OCI-LY7 (cell line): ENCODE measurements at regions not wholly inside any gene's neighbourhood (a gene's known extent, or its start where the extent isn't known, plus 50 kb on each side); places are given as distances from the start of the nearest gene placed in this dataset.

Source experiments
- BruUV-seq: library from RNA; stranded (reverse); fragments of 400-500 nt; replicated peaks from 2 replicates; lab custom pipeline; 2021; lab: Mats Ljungman, UMichigan
- CTCF ChIA-PET: fragments of 300-600 bp; sonication (Branson Sonifier 250); formaldehyde crosslinking; loops from one replicate; lab custom pipeline; 2022; ENCODE audit warnings: antibody characterized with exemption; ENCODE audit not compliant: unreplicated experiment; lab: Charles Lee
- POLR2A ChIA-PET: fragments of 300-600 bp; sonication (Branson Sonifier 250); formaldehyde crosslinking; loops from one replicate; lab custom pipeline; 2022; ENCODE audit warnings: antibody characterized with exemption; lab: Charles Lee
- DNase-seq: peaks from one replicate; pipeline ENCODE4 v3.0.0-alpha.2; 2015; ENCODE audit warnings: low spot score
- H2AFZ ChIP-seq: fragments of 200-600 bp; sonication (generic), shearing (Covaris generic); 2 replicates; pipeline ENCODE4 v1.6.1; 2014; ENCODE audit warnings: mild to moderate bottlenecking, antibody characterized with exemption, low read length, moderate library complexity
- H3K27ac ChIP-seq: fragments of 200-600 bp; sonication (generic); 2 replicates; pipeline ENCODE4 v1.5.1; 2014; ENCODE audit warnings: mixed run types, low read depth, mild to moderate bottlenecking, moderate library complexity, low read length, inconsistent platforms; ENCODE audit not compliant: poor library complexity, severe bottlenecking
- H3K36me3 ChIP-seq: fragments of 200-600 bp; sonication (generic); 2 replicates; pipeline ENCODE4 v1.6.1; 2014; ENCODE audit warnings: mild to moderate bottlenecking, antibody characterized with exemption, low read length, moderate library complexity, mixed read lengths; ENCODE audit not compliant: insufficient read depth
- H3K4me1 ChIP-seq: fragments of 200-600 bp; sonication (generic); 2 replicates; pipeline ENCODE4 v1.5.1; 2014; ENCODE audit warnings: mild to moderate bottlenecking, low read length; ENCODE audit not compliant: insufficient read depth, poor library complexity, severe bottlenecking
- H3K4me2 ChIP-seq: fragments of 200-600 bp; sonication (generic); 2 replicates; pipeline ENCODE4 v1.6.1; 2014; ENCODE audit warnings: mild to moderate bottlenecking, low read length
- H3K4me3 ChIP-seq: fragments of 200-600 bp; sonication (generic); 2 replicates; pipeline ENCODE4 v1.5.1; 2014; ENCODE audit warnings: mild to moderate bottlenecking, low read depth, low read length; ENCODE audit not compliant: poor library complexity, severe bottlenecking
- H3K79me2 ChIP-seq: fragments of 200-600 bp; sonication (generic); 2 replicates; pipeline ENCODE4 v1.6.1; 2016; ENCODE audit warnings: low read depth, mild to moderate bottlenecking, low read length, moderate library complexity, mixed read lengths; ENCODE audit not compliant: insufficient read depth
- H3K9me2 ChIP-seq: fragments of 200-600 bp; sonication (generic); 2 replicates; pipeline ENCODE4 v1.6.1; 2016; ENCODE audit warnings: mild to moderate bottlenecking, low read length, mixed read lengths; ENCODE audit not compliant: insufficient read depth
- H3K9me3 ChIP-seq: fragments of 200-600 bp; sonication (generic); 2 replicates; pipeline ENCODE4 v1.6.1; 2014; ENCODE audit warnings: mild to moderate bottlenecking, mixed run types, low read length, mixed read lengths
- H4K20me1 ChIP-seq: fragments of 200-600 bp; sonication (generic); 2 replicates; pipeline ENCODE4 v1.6.1; 2014; ENCODE audit warnings: mild to moderate bottlenecking, antibody characterized with exemption, low read length, moderate library complexity, mixed read lengths; ENCODE audit not compliant: insufficient read depth
- EZH2phosphoT487 ChIP-seq: fragments of 200-600 bp; sonication (generic); IDR thresholded peaks from 2 replicates; pipeline ENCODE4 v1.6.1; 2018; ENCODE audit warnings: low read depth, borderline replicate concordance, mild to moderate bottlenecking, mixed run types, antibody characterized with exemption, low read length, moderate library complexity, mixed read lengths
- intact Hi-C: fragments of 100-400 bp; cut with micrococcal nuclease; formaldehyde crosslinking; loops from one replicate; pipeline ENCODE4 v1.10.0; 2022; ENCODE audit not compliant: unreplicated experiment
- TF ChIP-seq, protein P1 (sequence below): fragments of 200-600 bp; sonication (generic); conservative IDR thresholded peaks from 2 replicates; pipeline ENCODE4 v1.5.1; 2014; ENCODE audit warnings: mild to moderate bottlenecking, antibody characterized with exemption, low read length, moderate library complexity, mixed read lengths

DNA sequence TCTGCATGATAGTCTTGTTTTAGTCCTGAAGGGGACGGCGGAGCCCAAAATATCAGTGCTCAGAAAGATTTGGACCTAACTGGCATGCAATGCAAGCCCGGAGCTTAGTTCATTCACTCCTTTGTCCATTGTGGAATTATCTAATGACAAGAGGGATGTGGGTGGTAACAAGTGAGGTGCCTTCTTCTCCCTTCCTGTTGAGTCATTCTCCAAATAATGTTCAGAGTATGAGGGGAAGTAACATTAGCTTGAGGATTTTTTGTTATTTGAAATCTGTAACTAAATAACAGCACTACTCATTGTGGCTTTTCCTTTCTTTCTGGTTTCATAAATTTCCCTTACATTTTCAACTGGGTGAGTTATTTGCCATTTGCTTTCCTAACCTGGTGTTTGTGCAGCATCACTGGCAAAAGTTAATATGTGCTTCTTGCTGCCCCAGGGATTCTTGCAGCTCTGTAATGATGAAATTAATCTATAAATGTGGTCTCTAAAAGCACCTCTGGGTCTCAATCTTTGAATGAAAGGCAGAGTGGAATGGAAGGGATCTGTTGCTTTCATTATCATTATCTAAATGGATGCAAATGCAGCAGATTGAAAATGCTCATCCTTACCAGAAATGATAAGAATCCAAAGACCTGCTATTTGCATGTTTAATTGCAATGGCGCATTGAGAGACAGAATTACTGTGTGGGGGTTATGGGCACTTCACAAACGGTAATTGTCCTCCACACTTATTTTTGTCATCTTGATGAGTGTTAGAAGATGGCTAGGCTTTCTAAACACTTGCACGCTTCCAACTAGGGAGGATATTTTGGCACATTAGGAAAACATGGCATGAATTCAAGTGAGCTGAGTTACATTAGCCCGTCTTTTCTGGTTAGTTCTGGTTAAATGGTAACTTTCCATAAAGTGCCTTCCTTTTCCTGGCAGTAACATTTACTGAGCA is 89.9 kb upstream of the MITF start:
- no peak overlapping the region for H3K4me3 ChIP-seq
- no peak for DNase-seq
- POLR2A ChIA-PET = no interaction called here
- H3K9me3 ChIP-seq = no peaks in the 10 kb centered on the region
- no peaks in the 10 kb centered on the region for H3K79me2 ChIP-seq
- H3K4me2 ChIP-seq = no peak overlapping the region
- no peak for TF ChIP-seq EZH2phosphoT487
- H2AFZ ChIP-seq = no peak overlapping the region
- intact Hi-C loops = no loop called here
- BruUV-seq = no TSS peak
- CTCF ChIA-PET = no interaction called here
- no peaks in the 10 kb centered on the region for H3K4me1 ChIP-seq
- no peak overlapping the region for H3K27ac ChIP-seq
- H3K36me3 ChIP-seq = no peaks in the 10 kb centered on the region
- H3K9me2 ChIP-seq = no peaks in the 10 kb centered on the region
- no peaks in the 10 kb centered on the region for H4K20me1 ChIP-seq

DNA sequence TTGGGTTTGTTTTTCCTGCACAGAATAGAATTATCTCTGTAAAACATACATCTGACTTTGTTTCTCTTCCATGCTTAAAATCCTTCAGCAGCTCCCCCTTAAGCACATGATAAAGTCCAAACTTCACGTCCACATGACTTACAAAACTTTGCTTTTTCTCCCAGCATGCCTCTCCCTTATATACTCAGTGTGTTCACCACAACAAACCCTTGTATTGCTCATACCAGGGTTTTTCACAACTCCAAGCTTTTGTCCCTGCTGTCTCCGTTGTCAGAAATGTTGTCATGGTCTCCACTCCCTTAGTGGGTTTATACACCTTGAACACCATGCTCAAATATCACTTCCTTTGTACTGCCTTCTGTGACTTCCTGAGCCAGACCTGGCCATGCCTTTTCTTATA is 91.1 kb upstream of the MITF start:
- POLR2A ChIA-PET = no interaction called here
- Histone ChIP-seq H2AFZ (no peak overlapping the region), H3K4me3 (no peak overlapping the region), H3K27ac (no peak overlapping the region), H3K9me3 (no peaks in the 10 kb centered on the region), H3K36me3 (no peaks in the 10 kb centered on the region), H3K79me2 (no peaks in the 10 kb centered on the region), H3K4me1 (no peaks in the 10 kb centered on the region), H3K9me2 (no peaks in the 10 kb centered on the region), H4K20me1 (no peaks in the 10 kb centered on the region), H3K4me2 (no peak overlapping the region)
- intact Hi-C loops = no loop called here
- CTCF ChIA-PET = no interaction called here
- DNase-seq = no peak
- TF ChIP-seq EZH2phosphoT487 = no peak
- TF ChIP-seq, protein P1, sequence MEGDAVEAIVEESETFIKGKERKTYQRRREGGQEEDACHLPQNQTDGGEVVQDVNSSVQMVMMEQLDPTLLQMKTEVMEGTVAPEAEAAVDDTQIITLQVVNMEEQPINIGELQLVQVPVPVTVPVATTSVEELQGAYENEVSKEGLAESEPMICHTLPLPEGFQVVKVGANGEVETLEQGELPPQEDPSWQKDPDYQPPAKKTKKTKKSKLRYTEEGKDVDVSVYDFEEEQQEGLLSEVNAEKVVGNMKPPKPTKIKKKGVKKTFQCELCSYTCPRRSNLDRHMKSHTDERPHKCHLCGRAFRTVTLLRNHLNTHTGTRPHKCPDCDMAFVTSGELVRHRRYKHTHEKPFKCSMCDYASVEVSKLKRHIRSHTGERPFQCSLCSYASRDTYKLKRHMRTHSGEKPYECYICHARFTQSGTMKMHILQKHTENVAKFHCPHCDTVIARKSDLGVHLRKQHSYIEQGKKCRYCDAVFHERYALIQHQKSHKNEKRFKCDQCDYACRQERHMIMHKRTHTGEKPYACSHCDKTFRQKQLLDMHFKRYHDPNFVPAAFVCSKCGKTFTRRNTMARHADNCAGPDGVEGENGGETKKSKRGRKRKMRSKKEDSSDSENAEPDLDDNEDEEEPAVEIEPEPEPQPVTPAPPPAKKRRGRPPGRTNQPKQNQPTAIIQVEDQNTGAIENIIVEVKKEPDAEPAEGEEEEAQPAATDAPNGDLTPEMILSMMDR = no peak
- BruUV-seq = no TSS peak

DNA sequence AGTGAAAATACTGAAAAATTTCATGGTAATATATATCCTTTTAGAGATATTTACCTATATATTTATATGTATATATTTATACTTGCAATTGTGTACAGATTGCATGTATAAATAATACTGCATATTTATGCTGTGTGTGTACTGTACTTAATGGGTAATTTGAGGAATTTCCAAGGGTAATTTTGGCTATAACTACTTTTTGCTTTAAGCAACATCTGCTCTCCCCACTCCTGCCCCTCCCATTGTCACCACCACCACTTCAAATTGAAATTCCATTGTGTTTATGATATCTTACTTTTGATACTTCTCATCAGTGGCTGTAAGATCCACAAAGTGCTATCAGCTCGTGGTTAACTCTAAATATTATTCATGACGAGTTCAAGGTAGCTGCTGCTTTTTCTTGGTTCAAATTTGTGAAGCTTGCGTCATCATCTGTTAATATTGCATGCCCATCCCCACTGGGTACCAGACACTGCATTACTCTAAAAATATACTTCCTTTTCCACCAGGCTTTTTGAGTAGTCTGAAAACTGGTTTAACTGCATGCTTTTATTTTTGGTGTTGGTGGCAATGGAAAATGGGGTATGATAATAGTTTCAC is 91.7 kb upstream of the MITF start:
- no peaks in the 10 kb centered on the region for H4K20me1 ChIP-seq
- intact Hi-C loops = no loop called here
- H3K9me2 ChIP-seq = no peaks in the 10 kb centered on the region
- no peaks in the 10 kb centered on the region for H3K4me1 ChIP-seq
- ChIA-PET POLR2A (interaction anchor here (0.8 kb wide), 1 partner anchor 264 kb away, joined by 4 read pairs; no protein-coding TSS in a partner anchor), CTCF (no interaction called here)
- no peaks in the 10 kb centered on the region for H3K36me3 ChIP-seq
- no peak for TF ChIP-seq EZH2phosphoT487
- TF ChIP-seq, protein P1 = no peak
- no peak overlapping the region for H3K4me2 ChIP-seq
- H2AFZ ChIP-seq = no peak overlapping the region
- no peak for DNase-seq
- H3K4me3 ChIP-seq = no peak overlapping the region
- no peaks in the 10 kb centered on the region for H3K9me3 ChIP-seq
- no peaks in the 10 kb centered on the region for H3K79me2 ChIP-seq
- BruUV-seq = no TSS peak
- H3K27ac ChIP-seq = no peak overlapping the region
